Panc1 (cell line): ENCODE measurements at regions not wholly inside any gene's neighbourhood (a gene's known extent, or its start where the extent isn't known, plus 50 kb on each side); places are given as distances from the start of the nearest gene placed in this dataset.

Experiments
- POLR2AphosphoS5 ChIP-seq: IDR thresholded peaks from 2 replicates; pipeline ENCODE4 v1.6.1; 2012; ENCODE audit warnings: mild to moderate bottlenecking, low read depth, low read length, moderate library complexity
- TCF7L2 ChIP-seq: IDR thresholded peaks from 2 replicates; pipeline ENCODE4 v1.6.1; 2011; ENCODE audit warnings: mild to moderate bottlenecking, low read depth, low read length, inconsistent platforms
- TF ChIP-seq, protein P1 (sequence below): fragments of 450-650 bp; IDR thresholded peaks from 2 replicates; pipeline ENCODE4 v1.5.1; 2017; ENCODE audit warnings: mild to moderate bottlenecking
- TF ChIP-seq, protein P2 (sequence below), 2 experiments: IDR thresholded peaks; 2 replicates each; pipeline ENCODE4 v1.6.1; 2011 to 2012; ENCODE audit warnings: low read depth in 2 of 2, control low read depth in 1 of 2, low read length in 1 of 2, mild to moderate bottlenecking in 1 of 2, moderate library complexity in 1 of 2; ENCODE audit not compliant: insufficient read depth in 1 of 2

DNA sequence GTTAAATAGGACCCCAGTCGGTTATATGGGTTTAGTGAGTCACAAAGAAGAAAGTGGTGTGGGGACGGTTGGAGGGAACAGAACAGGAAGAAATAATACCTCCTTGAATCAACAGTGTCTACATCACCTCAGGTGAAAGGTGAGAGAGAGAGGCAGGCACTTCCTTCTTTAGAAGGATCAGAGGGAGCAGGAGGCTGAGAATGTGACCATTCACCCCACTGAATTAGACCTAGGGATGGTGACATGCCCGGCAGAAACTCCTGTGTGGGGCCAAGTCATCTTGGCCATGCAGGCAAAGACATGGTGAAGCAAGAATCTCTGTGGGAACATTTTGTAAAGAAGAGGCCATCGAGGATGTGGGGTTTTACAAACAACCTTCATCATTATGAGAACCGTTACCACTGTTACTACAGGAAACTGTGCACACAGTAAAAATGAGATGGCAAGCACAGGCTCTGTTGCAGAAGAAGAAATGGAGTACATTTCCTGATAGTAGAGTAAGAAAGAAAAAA, 1196.9 kb downstream of the VRK1 start:
- TF ChIP-seq, protein P1, sequence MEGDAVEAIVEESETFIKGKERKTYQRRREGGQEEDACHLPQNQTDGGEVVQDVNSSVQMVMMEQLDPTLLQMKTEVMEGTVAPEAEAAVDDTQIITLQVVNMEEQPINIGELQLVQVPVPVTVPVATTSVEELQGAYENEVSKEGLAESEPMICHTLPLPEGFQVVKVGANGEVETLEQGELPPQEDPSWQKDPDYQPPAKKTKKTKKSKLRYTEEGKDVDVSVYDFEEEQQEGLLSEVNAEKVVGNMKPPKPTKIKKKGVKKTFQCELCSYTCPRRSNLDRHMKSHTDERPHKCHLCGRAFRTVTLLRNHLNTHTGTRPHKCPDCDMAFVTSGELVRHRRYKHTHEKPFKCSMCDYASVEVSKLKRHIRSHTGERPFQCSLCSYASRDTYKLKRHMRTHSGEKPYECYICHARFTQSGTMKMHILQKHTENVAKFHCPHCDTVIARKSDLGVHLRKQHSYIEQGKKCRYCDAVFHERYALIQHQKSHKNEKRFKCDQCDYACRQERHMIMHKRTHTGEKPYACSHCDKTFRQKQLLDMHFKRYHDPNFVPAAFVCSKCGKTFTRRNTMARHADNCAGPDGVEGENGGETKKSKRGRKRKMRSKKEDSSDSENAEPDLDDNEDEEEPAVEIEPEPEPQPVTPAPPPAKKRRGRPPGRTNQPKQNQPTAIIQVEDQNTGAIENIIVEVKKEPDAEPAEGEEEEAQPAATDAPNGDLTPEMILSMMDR = no peak
- TF ChIP-seq TCF7L2 (no peak), POLR2AphosphoS5 (no peak)
- TF ChIP-seq, protein P2, sequence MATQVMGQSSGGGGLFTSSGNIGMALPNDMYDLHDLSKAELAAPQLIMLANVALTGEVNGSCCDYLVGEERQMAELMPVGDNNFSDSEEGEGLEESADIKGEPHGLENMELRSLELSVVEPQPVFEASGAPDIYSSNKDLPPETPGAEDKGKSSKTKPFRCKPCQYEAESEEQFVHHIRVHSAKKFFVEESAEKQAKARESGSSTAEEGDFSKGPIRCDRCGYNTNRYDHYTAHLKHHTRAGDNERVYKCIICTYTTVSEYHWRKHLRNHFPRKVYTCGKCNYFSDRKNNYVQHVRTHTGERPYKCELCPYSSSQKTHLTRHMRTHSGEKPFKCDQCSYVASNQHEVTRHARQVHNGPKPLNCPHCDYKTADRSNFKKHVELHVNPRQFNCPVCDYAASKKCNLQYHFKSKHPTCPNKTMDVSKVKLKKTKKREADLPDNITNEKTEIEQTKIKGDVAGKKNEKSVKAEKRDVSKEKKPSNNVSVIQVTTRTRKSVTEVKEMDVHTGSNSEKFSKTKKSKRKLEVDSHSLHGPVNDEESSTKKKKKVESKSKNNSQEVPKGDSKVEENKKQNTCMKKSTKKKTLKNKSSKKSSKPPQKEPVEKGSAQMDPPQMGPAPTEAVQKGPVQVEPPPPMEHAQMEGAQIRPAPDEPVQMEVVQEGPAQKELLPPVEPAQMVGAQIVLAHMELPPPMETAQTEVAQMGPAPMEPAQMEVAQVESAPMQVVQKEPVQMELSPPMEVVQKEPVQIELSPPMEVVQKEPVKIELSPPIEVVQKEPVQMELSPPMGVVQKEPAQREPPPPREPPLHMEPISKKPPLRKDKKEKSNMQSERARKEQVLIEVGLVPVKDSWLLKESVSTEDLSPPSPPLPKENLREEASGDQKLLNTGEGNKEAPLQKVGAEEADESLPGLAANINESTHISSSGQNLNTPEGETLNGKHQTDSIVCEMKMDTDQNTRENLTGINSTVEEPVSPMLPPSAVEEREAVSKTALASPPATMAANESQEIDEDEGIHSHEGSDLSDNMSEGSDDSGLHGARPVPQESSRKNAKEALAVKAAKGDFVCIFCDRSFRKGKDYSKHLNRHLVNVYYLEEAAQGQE (IDR thresholded peaks at IDR 0.05; ENCODE audit: insufficient read depth in 1 of 2, low read depth in 2 of 2, low read length in 1 of 2) = no peak
